GM13976 (cell line): ENCODE measurements at regions not wholly inside any gene's neighbourhood (a gene's known extent, or its start where the extent isn't known, plus 50 kb on each side); places are given as distances from the start of the nearest gene placed in this dataset.

ENCODE experiments used
- DNase-seq: peaks from one replicate; pipeline ENCODE4 v3.0.0; 2012; ENCODE audit warnings: low spot score
- in situ Hi-C: fragments of 300-500 bp; cut with MboI; formaldehyde crosslinking; loops from one replicate; pipeline ENCODE4 v1.12.0; 2022; ENCODE audit warnings: low sequenced_read_pairs, mixed read lengths, inconsistent platforms; ENCODE audit not compliant: unreplicated experiment
- TF ChIP-seq, protein P1 (sequence below): IDR thresholded peaks from 2 replicates; pipeline ENCODE4 v1.5.1; 2012; ENCODE audit warnings: borderline replicate concordance, mild to moderate bottlenecking; ENCODE audit not compliant: insufficient read depth; ENCODE audit errors: extremely low read depth, missing control alignments, control extremely low read depth

DNA sequence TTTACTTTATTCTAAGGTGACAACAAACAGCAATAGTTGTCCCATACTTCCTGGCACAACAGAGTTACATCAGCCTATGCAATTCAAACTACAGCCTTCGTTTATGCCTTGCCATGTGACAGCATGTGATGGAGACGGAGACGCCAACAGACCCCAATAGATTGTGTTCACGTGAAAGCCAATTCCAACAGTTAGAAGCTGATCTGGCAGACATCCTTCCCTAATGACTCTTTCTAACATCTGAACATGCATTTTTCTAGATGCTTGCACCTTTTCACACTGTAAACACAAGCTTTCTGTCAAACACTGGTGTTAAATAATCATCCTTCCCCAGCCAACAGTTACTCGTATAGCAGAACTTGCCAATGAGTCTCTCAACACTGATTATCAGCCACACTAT lies 694.4 kb upstream of the ALCAM start:
- DNase-seq: no peak
- TF ChIP-seq, protein P1, sequence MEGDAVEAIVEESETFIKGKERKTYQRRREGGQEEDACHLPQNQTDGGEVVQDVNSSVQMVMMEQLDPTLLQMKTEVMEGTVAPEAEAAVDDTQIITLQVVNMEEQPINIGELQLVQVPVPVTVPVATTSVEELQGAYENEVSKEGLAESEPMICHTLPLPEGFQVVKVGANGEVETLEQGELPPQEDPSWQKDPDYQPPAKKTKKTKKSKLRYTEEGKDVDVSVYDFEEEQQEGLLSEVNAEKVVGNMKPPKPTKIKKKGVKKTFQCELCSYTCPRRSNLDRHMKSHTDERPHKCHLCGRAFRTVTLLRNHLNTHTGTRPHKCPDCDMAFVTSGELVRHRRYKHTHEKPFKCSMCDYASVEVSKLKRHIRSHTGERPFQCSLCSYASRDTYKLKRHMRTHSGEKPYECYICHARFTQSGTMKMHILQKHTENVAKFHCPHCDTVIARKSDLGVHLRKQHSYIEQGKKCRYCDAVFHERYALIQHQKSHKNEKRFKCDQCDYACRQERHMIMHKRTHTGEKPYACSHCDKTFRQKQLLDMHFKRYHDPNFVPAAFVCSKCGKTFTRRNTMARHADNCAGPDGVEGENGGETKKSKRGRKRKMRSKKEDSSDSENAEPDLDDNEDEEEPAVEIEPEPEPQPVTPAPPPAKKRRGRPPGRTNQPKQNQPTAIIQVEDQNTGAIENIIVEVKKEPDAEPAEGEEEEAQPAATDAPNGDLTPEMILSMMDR: no peak
- in situ Hi-C loops: no loop called here

DNA sequence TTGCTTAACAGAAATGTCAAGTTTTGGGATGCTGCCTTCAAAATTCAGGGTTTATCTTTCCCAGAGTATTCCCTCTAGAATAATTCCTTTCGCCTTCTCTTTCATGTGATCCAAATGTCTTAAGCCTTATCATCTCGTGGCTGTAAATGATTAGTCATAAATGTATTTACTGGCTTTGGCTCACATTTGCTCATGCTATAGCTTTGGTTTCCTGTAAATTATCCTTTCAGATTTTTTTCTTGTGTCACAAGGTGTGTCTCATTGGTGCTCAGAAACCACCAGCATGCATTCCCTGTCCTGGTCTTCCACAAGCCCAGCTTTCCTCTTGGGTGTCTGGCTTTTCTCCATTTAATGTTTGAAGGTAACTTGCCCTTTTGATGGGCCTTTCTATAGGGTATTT lies 692.7 kb upstream of the ALCAM start:
- DNase-seq: no peak
- TF ChIP-seq, protein P1: no peak
- in situ Hi-C loops: no loop called here

DNA sequence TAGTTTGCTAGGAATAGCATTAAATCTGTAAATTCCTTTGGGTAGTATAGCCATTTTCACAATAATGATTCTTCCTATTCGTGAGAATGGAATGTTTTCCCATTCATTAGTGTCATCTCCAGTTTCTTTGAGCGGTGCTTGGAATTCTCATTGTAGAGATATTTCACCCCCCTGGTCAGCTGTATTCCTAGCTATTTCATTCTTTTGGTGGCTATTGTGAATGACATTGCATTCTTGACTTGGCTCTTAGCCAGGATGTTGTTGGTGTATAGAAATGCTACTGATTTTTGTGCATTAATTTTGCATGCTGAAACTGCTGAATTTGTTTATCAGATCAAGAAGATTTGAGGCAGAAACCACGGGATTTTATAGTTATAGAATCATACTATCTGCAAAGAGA lies 690.5 kb upstream of the ALCAM start:
- in situ Hi-C loops: no loop called here
- TF ChIP-seq, protein P1: no peak
- no peak for DNase-seq

DNA sequence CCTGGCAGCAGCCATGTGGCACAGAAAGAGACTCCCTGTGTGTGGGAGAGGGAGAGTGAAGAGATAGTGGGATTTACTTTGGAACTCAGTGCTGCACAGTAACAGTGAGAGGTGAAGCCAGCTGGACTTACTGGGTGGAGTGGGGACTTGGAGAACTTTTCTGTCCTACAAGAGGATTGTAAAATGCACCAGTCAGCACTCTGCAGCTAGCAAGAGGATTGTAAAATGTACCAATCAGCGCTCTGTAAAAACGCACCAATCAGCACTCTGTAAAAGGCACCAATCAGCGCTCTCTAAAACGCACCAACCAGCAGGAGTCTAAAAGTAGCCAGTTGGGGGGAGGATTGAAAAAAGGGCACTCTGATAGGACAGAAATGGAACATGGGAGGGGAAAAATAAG lies 688.8 kb upstream of the ALCAM start:
- TF ChIP-seq, protein P1: no peak
- no peak for DNase-seq
- in situ Hi-C loops: no loop called here

DNA sequence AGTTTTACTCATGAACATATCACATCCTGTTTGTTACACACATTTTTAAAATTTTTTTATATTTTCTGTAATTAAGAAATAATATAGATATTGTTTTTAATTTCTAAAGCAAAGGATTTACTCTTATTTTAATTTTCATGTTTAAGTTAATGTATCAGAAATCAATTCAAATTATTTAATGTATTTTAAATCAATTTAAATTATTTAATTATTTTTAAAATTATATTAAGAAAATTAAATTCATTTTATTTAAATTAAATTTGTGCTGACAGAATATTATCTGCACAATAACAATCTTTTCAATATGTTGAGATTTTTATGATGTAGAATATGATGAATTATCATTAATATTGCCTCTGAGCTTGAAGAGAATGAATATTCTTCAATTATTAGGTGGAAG lies 681.2 kb upstream of the ALCAM start:
- TF ChIP-seq, protein P1: no peak
- in situ Hi-C loops: no loop called here

DNA sequence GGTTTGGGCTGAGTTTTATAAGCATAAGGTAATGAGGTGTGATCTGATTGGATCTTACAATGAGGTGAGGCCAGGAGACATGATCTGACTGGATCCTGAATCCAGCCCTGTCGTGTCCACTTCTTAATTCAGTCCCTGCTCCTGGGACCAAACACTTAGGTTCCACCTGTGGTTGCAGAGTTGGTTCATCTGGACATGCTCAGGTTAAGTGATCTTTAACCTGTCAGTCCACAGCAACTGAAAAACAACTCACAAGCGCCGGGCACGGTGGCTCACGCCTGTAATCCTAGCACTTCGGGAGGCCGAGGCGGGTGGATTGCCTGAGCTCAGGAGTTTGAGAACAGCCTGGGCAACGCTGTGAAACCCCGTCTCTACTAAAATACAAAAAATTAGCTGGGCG lies 679.3 kb upstream of the ALCAM start:
- no peak for DNase-seq
- TF ChIP-seq, protein P1: no peak
- in situ Hi-C loops: no loop called here

More for the DNA sequence above, 681.2 kb upstream of the ALCAM start:
- no peak for DNase-seq

DNA sequence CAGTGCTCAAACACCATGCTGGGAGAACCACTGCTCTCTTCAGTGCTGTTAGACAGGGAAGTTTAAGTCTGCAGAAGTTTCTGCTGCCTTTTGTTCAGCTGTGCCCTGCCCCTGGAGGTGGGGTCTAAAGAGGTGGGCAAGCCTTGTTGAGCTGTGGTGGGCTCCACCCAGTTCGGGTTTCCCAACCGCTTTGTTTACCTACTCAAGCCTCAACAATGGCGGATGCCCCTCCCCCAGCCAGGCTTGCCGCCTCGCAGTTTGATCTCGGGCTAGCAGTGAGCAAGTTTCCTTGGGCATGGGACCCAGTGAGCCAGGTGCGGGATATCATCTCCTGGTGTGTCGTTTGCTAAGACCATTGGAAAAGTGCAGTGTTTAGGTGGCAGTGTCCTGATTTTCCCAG lies 670.2 kb upstream of the ALCAM start:
- in situ Hi-C loops: no loop called here
- DNase-seq: no peak

More for the DNA sequence above, 670.2 kb upstream of the ALCAM start:
- TF ChIP-seq, protein P1: no peak
